ENCODE measurements at regions not wholly inside any gene's neighbourhood (a gene's known extent, or its start where the extent isn't known, plus 50 kb on each side); places are given as distances from the start of the nearest gene placed in this dataset.

DNA sequence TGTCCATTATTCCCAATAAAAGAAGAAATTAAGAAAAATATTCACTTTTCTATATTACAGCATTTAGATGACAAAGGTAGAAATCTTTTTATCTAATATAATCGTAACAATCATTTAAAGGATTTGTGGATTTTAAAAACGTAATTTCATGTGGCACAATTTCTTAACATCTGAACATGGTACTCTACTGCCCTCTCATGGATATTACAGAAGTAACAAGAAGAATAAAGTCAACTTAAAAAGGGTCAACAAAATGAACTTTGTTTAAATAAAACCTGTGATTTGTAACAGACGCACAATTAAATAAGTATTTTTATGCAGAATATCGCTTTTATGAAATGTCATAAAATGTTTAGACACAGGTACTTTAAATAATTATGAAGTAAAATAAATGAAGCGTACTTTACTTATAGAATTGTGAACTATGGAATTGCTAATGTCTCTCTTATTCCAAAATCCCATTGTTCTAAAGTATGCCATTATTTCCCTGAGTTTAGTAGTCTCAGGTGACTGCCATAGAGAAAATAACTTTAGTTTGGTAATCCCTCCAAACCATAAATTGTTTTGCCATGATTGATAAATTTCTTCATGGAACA lies 366.8 kb upstream of the ZNF385D start:
- DNase-seq, result no peak

- no peak for DNase-seq
Observed at GRCh38 chr3:22118542-22118941, 367.5 kb upstream of the ZNF385D start.

DNA sequence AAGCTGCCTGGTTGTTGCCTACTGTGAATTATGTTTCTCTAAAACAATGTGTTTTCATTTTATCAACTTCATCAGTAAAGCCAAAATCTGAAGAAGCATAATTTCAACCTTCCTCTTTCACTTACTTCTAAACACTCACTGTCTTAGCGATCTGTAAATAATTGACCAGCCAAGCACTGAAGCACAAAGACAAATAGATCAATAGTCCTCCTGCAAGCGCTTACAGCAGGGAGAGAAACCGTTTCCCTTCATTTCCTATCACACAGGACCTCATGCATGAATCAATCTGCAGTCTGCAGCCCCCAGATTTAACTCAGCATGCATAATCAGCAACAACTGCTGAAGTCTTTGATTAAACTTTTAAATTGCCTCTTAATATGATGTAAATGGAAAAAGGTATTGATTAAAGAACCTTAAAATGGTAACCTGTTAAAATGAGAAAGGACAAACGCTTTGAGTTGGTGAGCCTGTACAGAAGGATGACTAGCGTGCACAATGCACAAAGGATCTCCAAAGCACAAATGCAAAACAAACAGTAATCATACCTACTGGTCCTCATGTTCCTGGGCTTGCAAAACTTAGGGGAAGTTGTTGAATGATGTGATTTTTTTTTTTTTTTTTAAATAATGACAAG lies 370.2 kb upstream of the ZNF385D start:
- no peak for DNase-seq

DNA sequence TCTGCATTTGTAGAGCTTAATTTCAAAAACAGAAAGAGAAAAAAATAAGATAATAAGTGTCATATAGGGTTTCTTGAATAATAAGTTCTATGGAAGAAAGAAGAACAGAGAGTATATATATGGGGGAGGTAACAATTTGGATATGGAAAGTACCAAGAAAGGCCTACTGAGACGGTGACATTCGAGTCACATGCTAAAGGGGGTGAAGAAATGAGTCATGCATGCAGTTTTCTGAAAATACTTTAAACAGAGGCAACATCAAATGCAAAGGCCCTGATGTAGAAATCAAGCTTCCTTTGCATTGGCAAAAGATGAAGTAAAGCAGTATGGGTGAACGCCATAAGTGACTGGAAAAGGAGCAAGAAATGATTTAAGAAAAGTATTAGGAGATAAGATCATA lies 371.6 kb upstream of the ZNF385D start:
- no peak for DNase-seq

GRCh38 chr3:22129101-22129500 lies 378.1 kb upstream of the ZNF385D start:
- DNase-seq, result no peak

DNA sequence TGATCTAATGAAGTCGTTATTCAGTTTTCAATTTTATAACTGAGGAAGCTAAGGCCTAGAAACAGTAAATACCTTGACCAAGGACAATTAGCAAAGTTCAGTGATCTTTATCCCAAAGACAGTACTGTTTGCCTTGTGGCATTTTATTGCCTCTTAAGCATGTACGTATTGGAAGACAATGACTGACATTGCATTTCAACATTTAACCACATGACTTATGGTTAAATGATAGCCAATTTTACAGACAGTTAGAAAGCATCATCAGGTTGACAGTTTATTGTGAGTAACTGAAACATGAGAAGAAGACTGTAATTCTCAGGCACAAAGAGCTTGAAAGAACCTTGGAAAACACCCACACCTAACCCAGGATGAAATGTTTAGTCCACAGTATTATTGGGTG lies 390.8 kb upstream of the ZNF385D start:
- no peak for DNase-seq

- DNase-seq, result no peak
Observed at GRCh38 chr3:22147161-22147560, 396.2 kb upstream of the ZNF385D start.

DNA sequence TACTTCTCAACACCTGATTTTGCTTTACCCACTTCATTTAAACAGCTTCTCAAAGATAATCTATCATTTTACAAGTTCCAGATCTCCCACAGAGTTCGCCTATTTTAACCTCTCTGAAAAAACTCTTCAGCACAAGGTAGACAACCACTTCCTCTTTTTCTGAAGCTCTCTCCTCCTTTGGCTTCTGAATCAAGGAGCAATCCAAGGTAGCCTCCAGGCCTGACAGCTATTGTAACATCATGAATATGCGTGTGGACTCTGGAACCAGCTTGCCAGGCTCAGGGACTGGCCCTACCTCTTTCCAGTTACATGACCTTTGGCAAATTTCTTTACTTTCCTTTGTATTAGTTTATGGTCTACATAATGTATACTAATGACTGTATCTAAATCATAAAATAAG lies 405.9 kb upstream of the ZNF385D start:
- no peak for DNase-seq

DNA sequence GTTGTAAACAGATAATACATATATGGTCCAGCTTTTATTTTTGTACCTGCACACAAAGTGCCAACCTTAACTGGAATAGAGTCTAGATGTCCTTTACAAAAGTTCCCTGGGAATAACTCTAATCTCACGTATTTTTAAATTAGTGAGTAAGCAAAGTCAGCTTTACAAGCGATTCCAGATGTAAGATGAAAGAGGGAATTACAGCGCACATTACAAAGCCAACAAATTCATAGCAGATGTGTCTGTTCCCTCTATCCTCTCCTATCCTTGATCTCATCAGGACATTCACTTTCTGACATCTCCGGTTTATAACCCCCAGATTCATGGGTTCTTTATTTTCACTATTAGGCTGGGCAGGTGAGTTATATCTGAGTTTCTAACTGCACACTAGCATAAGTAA lies 406.8 kb upstream of the ZNF385D start:
- no peak for DNase-seq

- no peak for DNase-seq
Observed at GRCh38 chr3:22159004-22159695, 408.1 kb upstream of the ZNF385D start.

GRCh38 chr3:22161315-22161714 lies 410.3 kb upstream of the ZNF385D start:
- DNase-seq, result no peak

- no peak for DNase-seq
Observed at GRCh38 chr3:22170370-22170769, 419.4 kb upstream of the ZNF385D start.

- DNase-seq, result no peak
Observed at GRCh38 chr3:22172964-22173363, 422.0 kb upstream of the ZNF385D start.

DNA sequence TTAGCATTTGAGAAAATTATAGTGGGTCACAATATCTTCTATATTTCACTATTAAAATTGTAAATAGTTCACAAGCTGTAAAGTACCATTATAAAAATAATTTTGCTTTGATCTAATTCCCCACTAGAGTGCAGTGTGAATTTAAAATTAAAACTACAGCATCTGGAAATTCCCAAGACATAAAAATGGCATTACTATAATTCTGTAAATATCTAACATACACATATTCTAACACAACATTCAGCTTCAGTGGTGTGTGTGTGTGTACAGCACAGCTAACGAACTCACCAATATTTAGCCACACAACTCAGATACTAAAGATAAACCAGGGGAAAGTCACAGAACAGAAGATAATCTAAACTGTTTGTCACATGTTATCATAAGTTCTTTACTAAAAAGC lies 424.9 kb upstream of the ZNF385D start:
- DNase-seq, result no peak

DNA sequence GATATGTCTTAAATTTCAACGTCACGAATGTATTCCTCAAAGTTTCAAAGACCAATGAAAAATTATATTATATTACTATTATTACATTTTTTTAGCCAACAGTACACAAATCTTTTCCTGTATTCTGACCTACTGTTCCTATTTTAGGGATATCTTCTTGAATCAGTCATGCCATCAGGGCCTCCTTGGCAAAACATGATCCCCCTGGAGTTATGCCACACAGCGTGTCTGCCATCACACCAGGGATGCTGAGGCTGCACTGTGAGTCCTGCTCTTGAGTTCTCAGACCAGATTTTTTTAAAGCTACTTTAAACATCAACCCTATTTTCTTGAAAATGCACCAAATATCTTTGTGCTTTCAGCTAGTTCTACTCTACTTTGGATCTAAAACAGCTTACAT lies 425.9 kb upstream of the ZNF385D start:
- DNase-seq, result no peak

DNA sequence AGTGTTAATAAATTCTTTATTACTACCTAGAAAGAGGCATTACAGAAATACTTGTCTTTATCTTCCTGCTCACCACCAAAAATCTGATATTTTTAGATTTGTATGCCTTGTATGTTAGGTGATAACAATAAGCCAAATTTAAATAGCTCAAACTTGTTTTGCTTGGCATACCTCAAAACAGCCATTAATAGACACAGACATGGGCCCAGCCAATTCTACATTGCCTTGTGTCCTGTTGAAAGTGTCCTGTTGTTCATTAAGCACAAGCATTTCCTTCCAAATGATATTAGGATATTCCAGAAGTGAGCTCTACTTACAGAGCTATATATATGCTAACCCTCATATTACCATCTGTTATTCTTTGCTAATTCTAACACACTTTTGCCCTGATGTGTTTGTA lies 438.6 kb upstream of the ZNF385D start:
- no peak for DNase-seq

DNA sequence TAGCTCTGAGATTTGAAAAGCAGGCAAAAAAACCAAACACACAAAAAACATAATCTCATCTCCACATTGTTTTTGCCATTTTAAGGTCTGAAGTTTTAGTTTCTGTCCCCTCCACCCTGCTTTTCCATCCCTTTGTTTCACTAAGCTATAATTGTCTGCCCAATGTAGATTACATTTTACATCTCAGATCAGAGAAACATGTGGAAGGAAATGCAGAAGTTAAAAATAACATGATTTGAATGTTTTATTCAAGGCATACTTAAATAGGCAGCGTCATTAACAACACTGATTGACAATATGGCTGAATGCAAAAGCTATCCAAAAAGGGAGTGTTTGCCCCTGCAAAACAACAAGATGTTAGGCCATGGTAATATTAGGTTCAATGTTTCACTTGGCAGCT lies 448.1 kb upstream of the ZNF385D start:
- DNase-seq, result no peak

- no peak for DNase-seq
Observed at GRCh38 chr3:22208844-22209243, 457.8 kb upstream of the ZNF385D start.

GRCh38 chr3:22209578-22209977 lies 458.6 kb upstream of the ZNF385D start:
- DNase-seq, result no peak

GRCh38 chr3:22210693-22211092 lies 459.7 kb upstream of the ZNF385D start:
- no peak for DNase-seq

GRCh38 chr3:22216601-22217000 lies 465.6 kb upstream of the ZNF385D start:
- no peak for DNase-seq

DNA sequence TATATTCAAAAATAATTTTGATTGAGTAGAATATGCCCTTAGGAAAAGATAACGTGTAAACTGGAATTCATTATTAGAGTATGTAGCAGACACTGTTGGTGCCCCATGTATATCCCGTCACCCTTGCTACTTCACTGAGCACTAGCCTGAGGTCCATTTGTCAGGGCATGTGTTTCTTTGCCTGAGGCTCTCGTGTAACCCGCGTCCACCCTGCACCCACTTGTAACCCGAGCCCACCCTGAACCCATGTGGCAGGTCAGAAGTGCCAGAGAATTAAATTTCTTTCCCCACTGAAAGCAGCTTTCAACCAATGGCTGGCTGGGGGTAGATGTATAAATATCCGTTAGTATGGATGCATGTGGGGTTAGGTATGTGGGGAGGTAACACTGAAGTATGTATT lies 474.2 kb upstream of the ZNF385D start:
- no peak for DNase-seq

DNA sequence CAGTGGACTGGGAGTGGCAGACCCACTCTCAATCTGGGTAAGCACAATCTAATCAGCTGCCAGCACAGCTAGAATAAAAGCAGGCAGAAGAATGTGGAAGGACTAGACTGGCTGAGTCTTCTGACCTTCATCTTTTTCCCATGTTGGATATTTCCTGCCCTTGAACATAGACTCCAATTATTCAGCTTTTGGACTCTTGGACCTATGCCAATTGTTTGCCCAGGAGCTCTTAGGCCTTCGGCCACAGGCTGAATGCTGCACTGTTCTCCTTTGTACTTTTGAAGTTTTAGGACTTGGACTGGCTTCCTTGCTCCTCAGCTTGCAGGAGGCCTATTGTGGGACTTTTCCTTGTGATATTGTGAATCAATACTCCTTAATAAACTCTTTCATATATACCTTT lies 477.7 kb upstream of the ZNF385D start:
- DNase-seq, result no peak

- DNase-seq, result no peak
Observed at GRCh38 chr3:22231061-22231460, 480.1 kb upstream of the ZNF385D start.

Data from CD4-positive, alpha-beta T cell treated with Interleukin-12 subunit alpha and Interleukin-12 subunit beta, for 1 hour (primary cell).